Liver (tissue), 3 donors: ENCODE measurements at regions not wholly inside any gene's neighbourhood (a gene's known extent, or its start where the extent isn't known, plus 50 kb on each side); places are given as distances from the start of the nearest gene placed in this dataset.

Experiments used
- EGR1 ChIP-seq, 2 donors: IDR thresholded peaks; 2 replicates each; pipeline ENCODE4 v1.6.1; 2016 to 2018; ENCODE audit warnings: antibody characterized with exemption in 2 of 2, low read depth in 2 of 2
- FOXA1 ChIP-seq: IDR thresholded peaks from 2 replicates; pipeline ENCODE4 v1.6.1; 2016; ENCODE audit warnings: antibody characterized with exemption
- GABPA ChIP-seq, 2 donors: IDR thresholded peaks in 1 of 2; conservative IDR thresholded peaks in 1 of 2; 2 replicates each; pipeline ENCODE4 v1.6.1; 2016; ENCODE audit warnings: antibody characterized with exemption in 2 of 2, mild to moderate bottlenecking in 1 of 2, moderate library complexity in 1 of 2
- HNF4A ChIP-seq, 2 donors: conservative IDR thresholded peaks; 2 replicates each; pipeline ENCODE4 v1.6.1; 2016; ENCODE audit warnings: antibody characterized with exemption in 2 of 2, mild to moderate bottlenecking in 2 of 2
- JUND ChIP-seq, 2 donors: IDR thresholded peaks; 2 replicates each; pipeline ENCODE4 v1.6.1; 2016; ENCODE audit warnings: antibody characterized with exemption in 2 of 2
- RAD21 ChIP-seq, 2 donors: IDR thresholded peaks; 2 replicates each; pipeline ENCODE4 v1.6.1; 2016; ENCODE audit warnings: antibody characterized with exemption in 2 of 2, mild to moderate bottlenecking in 2 of 2
- SP1 ChIP-seq: IDR thresholded peaks from 2 replicates; pipeline ENCODE4 v1.6.1; 2018; ENCODE audit warnings: antibody characterized with exemption, mild to moderate bottlenecking
- TAF1 ChIP-seq: conservative IDR thresholded peaks from 2 replicates; pipeline ENCODE4 v1.6.1; 2016; ENCODE audit warnings: antibody characterized with exemption, mild to moderate bottlenecking
- YY1 ChIP-seq: IDR thresholded peaks from 2 replicates; pipeline ENCODE4 v1.6.1; 2016; ENCODE audit warnings: antibody characterized with exemption, mild to moderate bottlenecking
- TF ChIP-seq, protein P1 (sequence below): fragments of 150-350 bp; IDR thresholded peaks from 2 replicates; pipeline ENCODE4 v1.5.1; 2017; ENCODE audit warnings: improper control_type of control experiment, low read depth, low read length; ENCODE audit not compliant: missing input control
- TF ChIP-seq, protein P2 (sequence below): IDR thresholded peaks from 2 replicates; pipeline ENCODE4 v1.6.1; 2016; ENCODE audit warnings: antibody characterized with exemption
- TF ChIP-seq, protein P3 (sequence below): IDR thresholded peaks from 2 replicates; pipeline ENCODE4 v1.6.1; 2016; ENCODE audit warnings: antibody characterized with exemption, mild to moderate bottlenecking
- TF ChIP-seq, protein P4 (sequence below): IDR thresholded peaks from 2 replicates; pipeline ENCODE4 v1.6.1; 2016; ENCODE audit warnings: antibody characterized with exemption
- donor health status: healthy.
- donor health status: healthy.

DNA sequence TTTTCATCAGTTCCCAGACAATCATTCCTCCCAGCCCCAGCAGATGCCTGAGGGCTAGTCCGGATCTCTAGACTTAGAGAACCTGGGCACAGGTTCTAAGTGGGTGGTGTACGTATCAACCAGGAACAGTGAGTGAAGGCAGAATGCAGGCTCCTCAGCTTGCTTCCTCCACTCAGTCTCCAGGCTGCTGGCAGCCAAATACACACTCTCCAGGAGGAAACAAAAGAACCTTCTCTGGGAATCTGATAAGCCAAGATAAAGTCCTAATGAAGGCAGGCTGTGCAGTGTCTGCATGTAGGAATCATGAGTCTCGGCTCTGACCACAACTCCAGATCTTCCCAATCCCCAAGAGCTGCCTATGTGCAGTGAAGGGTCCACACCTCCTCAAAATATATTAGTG lies 245.7 kb downstream of the SP3 start:
- TF ChIP-seq, protein P1, sequence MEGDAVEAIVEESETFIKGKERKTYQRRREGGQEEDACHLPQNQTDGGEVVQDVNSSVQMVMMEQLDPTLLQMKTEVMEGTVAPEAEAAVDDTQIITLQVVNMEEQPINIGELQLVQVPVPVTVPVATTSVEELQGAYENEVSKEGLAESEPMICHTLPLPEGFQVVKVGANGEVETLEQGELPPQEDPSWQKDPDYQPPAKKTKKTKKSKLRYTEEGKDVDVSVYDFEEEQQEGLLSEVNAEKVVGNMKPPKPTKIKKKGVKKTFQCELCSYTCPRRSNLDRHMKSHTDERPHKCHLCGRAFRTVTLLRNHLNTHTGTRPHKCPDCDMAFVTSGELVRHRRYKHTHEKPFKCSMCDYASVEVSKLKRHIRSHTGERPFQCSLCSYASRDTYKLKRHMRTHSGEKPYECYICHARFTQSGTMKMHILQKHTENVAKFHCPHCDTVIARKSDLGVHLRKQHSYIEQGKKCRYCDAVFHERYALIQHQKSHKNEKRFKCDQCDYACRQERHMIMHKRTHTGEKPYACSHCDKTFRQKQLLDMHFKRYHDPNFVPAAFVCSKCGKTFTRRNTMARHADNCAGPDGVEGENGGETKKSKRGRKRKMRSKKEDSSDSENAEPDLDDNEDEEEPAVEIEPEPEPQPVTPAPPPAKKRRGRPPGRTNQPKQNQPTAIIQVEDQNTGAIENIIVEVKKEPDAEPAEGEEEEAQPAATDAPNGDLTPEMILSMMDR: no peak
- no peak for TF ChIP-seq HNF4A (conservative IDR thresholded peaks at IDR 0.05)
- TF ChIP-seq SP1: no peak
- TF ChIP-seq, protein P2, sequence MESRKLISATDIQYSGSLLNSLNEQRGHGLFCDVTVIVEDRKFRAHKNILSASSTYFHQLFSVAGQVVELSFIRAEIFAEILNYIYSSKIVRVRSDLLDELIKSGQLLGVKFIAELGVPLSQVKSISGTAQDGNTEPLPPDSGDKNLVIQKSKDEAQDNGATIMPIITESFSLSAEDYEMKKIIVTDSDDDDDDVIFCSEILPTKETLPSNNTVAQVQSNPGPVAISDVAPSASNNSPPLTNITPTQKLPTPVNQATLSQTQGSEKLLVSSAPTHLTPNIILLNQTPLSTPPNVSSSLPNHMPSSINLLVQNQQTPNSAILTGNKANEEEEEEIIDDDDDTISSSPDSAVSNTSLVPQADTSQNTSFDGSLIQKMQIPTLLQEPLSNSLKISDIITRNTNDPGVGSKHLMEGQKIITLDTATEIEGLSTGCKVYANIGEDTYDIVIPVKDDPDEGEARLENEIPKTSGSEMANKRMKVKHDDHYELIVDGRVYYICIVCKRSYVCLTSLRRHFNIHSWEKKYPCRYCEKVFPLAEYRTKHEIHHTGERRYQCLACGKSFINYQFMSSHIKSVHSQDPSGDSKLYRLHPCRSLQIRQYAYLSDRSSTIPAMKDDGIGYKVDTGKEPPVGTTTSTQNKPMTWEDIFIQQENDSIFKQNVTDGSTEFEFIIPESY: no peak
- no peak for TF ChIP-seq GABPA (IDR thresholded peaks at IDR 0.05 in 1 of 2, conservative IDR thresholded peaks at IDR 0.05 in 1 of 2)
- TF ChIP-seq FOXA1: no peak
- TF ChIP-seq RAD21 (IDR thresholded peaks at IDR 0.05): no peak
- TF ChIP-seq, protein P3, sequence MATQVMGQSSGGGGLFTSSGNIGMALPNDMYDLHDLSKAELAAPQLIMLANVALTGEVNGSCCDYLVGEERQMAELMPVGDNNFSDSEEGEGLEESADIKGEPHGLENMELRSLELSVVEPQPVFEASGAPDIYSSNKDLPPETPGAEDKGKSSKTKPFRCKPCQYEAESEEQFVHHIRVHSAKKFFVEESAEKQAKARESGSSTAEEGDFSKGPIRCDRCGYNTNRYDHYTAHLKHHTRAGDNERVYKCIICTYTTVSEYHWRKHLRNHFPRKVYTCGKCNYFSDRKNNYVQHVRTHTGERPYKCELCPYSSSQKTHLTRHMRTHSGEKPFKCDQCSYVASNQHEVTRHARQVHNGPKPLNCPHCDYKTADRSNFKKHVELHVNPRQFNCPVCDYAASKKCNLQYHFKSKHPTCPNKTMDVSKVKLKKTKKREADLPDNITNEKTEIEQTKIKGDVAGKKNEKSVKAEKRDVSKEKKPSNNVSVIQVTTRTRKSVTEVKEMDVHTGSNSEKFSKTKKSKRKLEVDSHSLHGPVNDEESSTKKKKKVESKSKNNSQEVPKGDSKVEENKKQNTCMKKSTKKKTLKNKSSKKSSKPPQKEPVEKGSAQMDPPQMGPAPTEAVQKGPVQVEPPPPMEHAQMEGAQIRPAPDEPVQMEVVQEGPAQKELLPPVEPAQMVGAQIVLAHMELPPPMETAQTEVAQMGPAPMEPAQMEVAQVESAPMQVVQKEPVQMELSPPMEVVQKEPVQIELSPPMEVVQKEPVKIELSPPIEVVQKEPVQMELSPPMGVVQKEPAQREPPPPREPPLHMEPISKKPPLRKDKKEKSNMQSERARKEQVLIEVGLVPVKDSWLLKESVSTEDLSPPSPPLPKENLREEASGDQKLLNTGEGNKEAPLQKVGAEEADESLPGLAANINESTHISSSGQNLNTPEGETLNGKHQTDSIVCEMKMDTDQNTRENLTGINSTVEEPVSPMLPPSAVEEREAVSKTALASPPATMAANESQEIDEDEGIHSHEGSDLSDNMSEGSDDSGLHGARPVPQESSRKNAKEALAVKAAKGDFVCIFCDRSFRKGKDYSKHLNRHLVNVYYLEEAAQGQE: no peak
- no peak for TF ChIP-seq JUND (IDR thresholded peaks at IDR 0.05)
- no peak for TF ChIP-seq EGR1 (IDR thresholded peaks at IDR 0.05; ENCODE audit: low read depth in 2 of 2)
- TF ChIP-seq YY1: no peak
- TF ChIP-seq, protein P4, sequence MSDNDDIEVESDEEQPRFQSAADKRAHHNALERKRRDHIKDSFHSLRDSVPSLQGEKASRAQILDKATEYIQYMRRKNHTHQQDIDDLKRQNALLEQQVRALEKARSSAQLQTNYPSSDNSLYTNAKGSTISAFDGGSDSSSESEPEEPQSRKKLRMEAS: no peak
- no peak for TF ChIP-seq TAF1
